ENCODE measurements at regions not wholly inside any gene's neighbourhood (a gene's known extent, or its start where the extent isn't known, plus 50 kb on each side); places are given as distances from the start of the nearest gene placed in this dataset.
A peak's percentile ranks its signal among the peaks of the same experiment; 100 is the strongest.

GRCh38 chr7:50212016-50212325, 92.5 kb upstream of the IKZF1 start:
- H3K4me3 ChIP-seq (ENCODE audit: low read length): no peak overlapping the region
- H3K36me3 Mint-ChIP-seq (ENCODE audit: low read depth): no peaks in the 10 kb centered on the region
- H3K27ac ChIP-seq (ENCODE audit: low read depth, low read length): no peak overlapping the region
- H3K27ac Mint-ChIP-seq: no peak overlapping the region
- TF ChIP-seq, protein P1, sequence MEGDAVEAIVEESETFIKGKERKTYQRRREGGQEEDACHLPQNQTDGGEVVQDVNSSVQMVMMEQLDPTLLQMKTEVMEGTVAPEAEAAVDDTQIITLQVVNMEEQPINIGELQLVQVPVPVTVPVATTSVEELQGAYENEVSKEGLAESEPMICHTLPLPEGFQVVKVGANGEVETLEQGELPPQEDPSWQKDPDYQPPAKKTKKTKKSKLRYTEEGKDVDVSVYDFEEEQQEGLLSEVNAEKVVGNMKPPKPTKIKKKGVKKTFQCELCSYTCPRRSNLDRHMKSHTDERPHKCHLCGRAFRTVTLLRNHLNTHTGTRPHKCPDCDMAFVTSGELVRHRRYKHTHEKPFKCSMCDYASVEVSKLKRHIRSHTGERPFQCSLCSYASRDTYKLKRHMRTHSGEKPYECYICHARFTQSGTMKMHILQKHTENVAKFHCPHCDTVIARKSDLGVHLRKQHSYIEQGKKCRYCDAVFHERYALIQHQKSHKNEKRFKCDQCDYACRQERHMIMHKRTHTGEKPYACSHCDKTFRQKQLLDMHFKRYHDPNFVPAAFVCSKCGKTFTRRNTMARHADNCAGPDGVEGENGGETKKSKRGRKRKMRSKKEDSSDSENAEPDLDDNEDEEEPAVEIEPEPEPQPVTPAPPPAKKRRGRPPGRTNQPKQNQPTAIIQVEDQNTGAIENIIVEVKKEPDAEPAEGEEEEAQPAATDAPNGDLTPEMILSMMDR (conservative IDR thresholded peaks at IDR 0.05): no peak
- H3K9me3 ChIP-seq (ENCODE audit: control insufficient read depth, low read length): no peaks in the 10 kb centered on the region
- H3K9ac ChIP-seq (ENCODE audit: extremely low read depth, low read length, poor library complexity, severe bottlenecking): no peak overlapping the region
- peak; percentile 44 for DNase-seq
- H3K4me1 ChIP-seq (ENCODE audit: control insufficient read depth, insufficient read depth, low read length): no peaks in the 10 kb centered on the region
- no peaks in the 10 kb centered on the region for H3K36me3 ChIP-seq (ENCODE audit: control insufficient read depth, insufficient read depth, low read length)
- H3K4me1 Mint-ChIP-seq: no peaks in the 10 kb centered on the region
- H3K27me3 ChIP-seq (ENCODE audit: control insufficient read depth, insufficient read depth, low read length, poor library complexity, severe bottlenecking): no peaks in the 10 kb centered on the region
- H3K27me3 Mint-ChIP-seq (ENCODE audit: insufficient read depth): no peaks in the 10 kb centered on the region
- H3K4me3 Mint-ChIP-seq: no peak overlapping the region
- 83 to 100% methylated on average over 2 to 10 of the region's 10 CpGs for WGBS, 2 experiments (ENCODE audit: insufficient coverage in 1 of 2, insufficient read length in 1 of 2)
- H3K9me3 Mint-ChIP-seq: no peaks in the 10 kb centered on the region

- 82 to 91% methylated on average over 4 to 9 of the region's 9 CpGs for WGBS, 2 experiments (ENCODE audit: insufficient coverage in 1 of 2, insufficient read length in 1 of 2)
These were observed 93.1 kb upstream of the IKZF1 start for GRCh38 chr7:50211130-50212015.

GRCh38 chr7:50210706-50211115, 93.8 kb upstream of the IKZF1 start:
- Histone ChIP-seq H3K9ac (ENCODE audit: extremely low read depth, low read length, poor library complexity, severe bottlenecking) (no peak overlapping the region), H3K4me1 (ENCODE audit: control insufficient read depth, insufficient read depth, low read length) (no peaks in the 10 kb centered on the region), H3K9me3 (ENCODE audit: control insufficient read depth, low read length) (no peaks in the 10 kb centered on the region), H3K27ac (ENCODE audit: low read depth, low read length) (no peak overlapping the region), H3K36me3 (ENCODE audit: control insufficient read depth, insufficient read depth, low read length) (no peaks in the 10 kb centered on the region), H3K4me3 (ENCODE audit: low read length) (no peak overlapping the region), H3K27me3 (ENCODE audit: control insufficient read depth, insufficient read depth, low read length, poor library complexity, severe bottlenecking) (no peaks in the 10 kb centered on the region)
- TF ChIP-seq, protein P1 (conservative IDR thresholded peaks at IDR 0.05): no peak
- Mint-ChIP-seq H3K36me3 (ENCODE audit: low read depth) (no peaks in the 10 kb centered on the region), H3K4me1 (no peaks in the 10 kb centered on the region), H3K9me3 (no peaks in the 10 kb centered on the region), H3K27ac (no peak overlapping the region), H3K27me3 (ENCODE audit: insufficient read depth) (no peaks in the 10 kb centered on the region), H3K4me3 (no peak overlapping the region)
- DNase-seq: peak; percentile 26
- WGBS, 2 experiments (ENCODE audit: insufficient coverage in 1 of 2, insufficient read length in 1 of 2): 91 to 100% methylated on average over 4 to 6 of the region's 6 CpGs

More at GRCh38 chr7:50211130-50212015, 93.1 kb upstream of the IKZF1 start:
- H3K27ac ChIP-seq (ENCODE audit: low read depth, low read length): no peak overlapping the region
- TF ChIP-seq, protein P1 (conservative IDR thresholded peaks at IDR 0.05): no peak
- DNase-seq: peak; percentile 30
- no peaks in the 10 kb centered on the region for H3K9me3 Mint-ChIP-seq
- H3K9me3 ChIP-seq (ENCODE audit: control insufficient read depth, low read length): no peaks in the 10 kb centered on the region
- H3K4me3 Mint-ChIP-seq: no peak overlapping the region
- H3K9ac ChIP-seq (ENCODE audit: extremely low read depth, low read length, poor library complexity, severe bottlenecking): no peak overlapping the region
- no peaks in the 10 kb centered on the region for H3K4me1 Mint-ChIP-seq
- H3K27me3 ChIP-seq (ENCODE audit: control insufficient read depth, insufficient read depth, low read length, poor library complexity, severe bottlenecking): no peaks in the 10 kb centered on the region
- no peaks in the 10 kb centered on the region for H3K4me1 ChIP-seq (ENCODE audit: control insufficient read depth, insufficient read depth, low read length)
- H3K4me3 ChIP-seq (ENCODE audit: low read length): no peak overlapping the region
- H3K36me3 Mint-ChIP-seq (ENCODE audit: low read depth): no peaks in the 10 kb centered on the region
- H3K27me3 Mint-ChIP-seq (ENCODE audit: insufficient read depth): no peaks in the 10 kb centered on the region
- H3K36me3 ChIP-seq (ENCODE audit: control insufficient read depth, insufficient read depth, low read length): no peaks in the 10 kb centered on the region
- no peak overlapping the region for H3K27ac Mint-ChIP-seq
